Putamen (tissue), 1 donor: ENCODE measurements at regions not wholly inside any gene's neighbourhood (a gene's known extent, or its start where the extent isn't known, plus 50 kb on each side); places are given as distances from the start of the nearest gene placed in this dataset.
"Not testable (repeated sequence)": the region's sequence is repeated elsewhere in the genome, so short reads cannot be mapped to it uniquely, and the experiment has no call there.

ENCODE experiments used
- DNase-seq: peaks from one replicate; pipeline ENCODE4 v3.0.0-alpha.2; 2016; ENCODE audit warnings: low spot score

- no peak for DNase-seq
These were observed 63.2 kb upstream of the SNX19 start for GRCh38 chr11:130979386-130979972.

- DNase-seq = no peak
These were observed 64.0 kb upstream of the SNX19 start for GRCh38 chr11:130980071-130980862.

GRCh38 chr11:130984241-130984640, 68.0 kb upstream of the SNX19 start:
- not testable (repeated sequence) for DNase-seq

GRCh38 chr11:130992788-130993187, 76.5 kb upstream of the SNX19 start:
- no peak for DNase-seq

- no peak for DNase-seq
These were observed 77.8 kb upstream of the SNX19 start for GRCh38 chr11:130994043-130994442.

- DNase-seq = peak; percentile 7
These were observed 79.0 kb upstream of the SNX19 start for GRCh38 chr11:130995266-130995665.

- no peak for DNase-seq
These were observed 81.0 kb upstream of the SNX19 start for GRCh38 chr11:130997278-130997677.

GRCh38 chr11:130999086-130999485, 82.8 kb upstream of the SNX19 start:
- DNase-seq = no peak

GRCh38 chr11:130999992-131000770, 83.9 kb upstream of the SNX19 start:
- DNase-seq = no peak

- DNase-seq = no peak
These were observed 85.9 kb upstream of the SNX19 start for GRCh38 chr11:131002145-131002544.

- no peak for DNase-seq
These were observed 89.5 kb upstream of the SNX19 start for GRCh38 chr11:131005829-131006228.

GRCh38 chr11:131025020-131025419, 108.7 kb upstream of the SNX19 start:
- peak; percentile 12 for DNase-seq

- peak; percentile 30 for DNase-seq
These were observed 109.3 kb upstream of the SNX19 start for GRCh38 chr11:131025421-131026125.

- no peak for DNase-seq
These were observed 111.2 kb upstream of the SNX19 start for GRCh38 chr11:131027491-131027890.

GRCh38 chr11:131033151-131033651, 116.9 kb upstream of the SNX19 start:
- DNase-seq = no peak

- DNase-seq = no peak
These were observed 120.2 kb upstream of the SNX19 start for GRCh38 chr11:131036514-131036913.

- DNase-seq = no peak
These were observed 121.6 kb upstream of the SNX19 start for GRCh38 chr11:131037873-131038272.

- no peak for DNase-seq
These were observed 122.3 kb upstream of the SNX19 start for GRCh38 chr11:131038597-131038996.

- DNase-seq = no peak
These were observed 125.2 kb upstream of the SNX19 start for GRCh38 chr11:131041331-131042040.

- no peak for DNase-seq
These were observed 125.7 kb upstream of the SNX19 start for GRCh38 chr11:131042041-131042390.

- no peak for DNase-seq
These were observed 127.0 kb upstream of the SNX19 start for GRCh38 chr11:131043251-131043650.

- no peak for DNase-seq
These were observed 128.6 kb upstream of the SNX19 start for GRCh38 chr11:131044851-131045250.
